K562 (cell line): ENCODE measurements at regions not wholly inside any gene's neighbourhood (a gene's known extent, or its start where the extent isn't known, plus 50 kb on each side); places are given as distances from the start of the nearest gene placed in this dataset.

Source experiments
- ATAC-seq: fragments of 200-7000 bp; cut with Tn5 transposase; 3 replicates; pipeline ENCODE4 v1.9.1; 2020; ENCODE audit warnings: moderate library complexity
- BruUV-seq: library from RNA; stranded (reverse); fragments of 400-500 nt; replicated peaks from 2 replicates; lab custom pipeline; 2021; lab: Mats Ljungman, UMichigan
- CTCF ChIA-PET: fragments of 300-600 bp; formaldehyde crosslinking; extraction: SDS; loops from one replicate; lab custom pipeline; 2021; ENCODE audit warnings: low intra/inter-chr PET ratio; lab: Yijun Ruan, JAX
- POLR2A ChIA-PET: fragments of 300-600, 350-650 bp; sonication (Branson Sonifier 250); formaldehyde crosslinking; extraction: SDS; loops from one replicate; lab custom pipeline; 2021; ENCODE audit warnings: antibody characterized with exemption, inconsistent platforms; lab: Yijun Ruan, JAX
- DNase-seq, 4 experiments: peaks; one replicate each; pipeline versions ENCODE4 v3.0.0 to v3.0.0-alpha.2; 2011 to 2018; ENCODE audit warnings: low spot score in 3 of 4, mixed read lengths in 3 of 4; ENCODE audit errors: extremely low read depth in 1 of 4
- FAIRE-seq: peaks from 2 replicates; lab custom pipeline; 2011; peaks lifted over from hg19 to GRCh38; lab: Jason Lieb, UNC
- H2AFZ ChIP-seq: 2 replicates; pipeline ENCODE4 v1.6.0; 2011; ENCODE audit warnings: low read depth, low read length, control low read depth, inconsistent platforms
- H3K27ac ChIP-seq: fragments of 200-600 bp; 3 replicates; pipeline ENCODE4 v1.8.0; 2011; ENCODE audit warnings: low read depth, mild to moderate bottlenecking, control low read depth, inconsistent platforms, low read length, moderate library complexity, mixed read lengths; ENCODE audit errors: extremely low read depth
- H3K27me3 ChIP-seq, 2 experiments: fragments of 300-600 bp in 1 of 2; 2 replicates in 1 of 2; 3 replicates in 1 of 2; pipeline versions ENCODE4 v1.6.0 to v1.8.0; 2011; ENCODE audit warnings: inconsistent platforms in 2 of 2, low read length in 2 of 2, mild to moderate bottlenecking in 1 of 2, mixed read lengths in 1 of 2, moderate library complexity in 1 of 2; ENCODE audit not compliant: control insufficient read depth in 2 of 2, insufficient read depth in 2 of 2
- H3K36me3 ChIP-seq: fragments of 300-600 bp; 3 replicates; pipeline ENCODE4 v1.8.0; 2011; ENCODE audit warnings: mild to moderate bottlenecking, low read length, inconsistent platforms; ENCODE audit not compliant: control insufficient read depth, insufficient read depth
- H3K4me1 ChIP-seq, 2 experiments: fragments of 200-600 bp in 1 of 2; replicated peaks in 1 of 2; 2 replicates in 1 of 2; 3 replicates in 1 of 2; pipeline versions ENCODE4 v1.5.1 to v1.8.0; 2011; ENCODE audit warnings: inconsistent platforms in 2 of 2, low read length in 2 of 2, mild to moderate bottlenecking in 1 of 2, mixed read lengths in 1 of 2, moderate library complexity in 1 of 2; ENCODE audit not compliant: control insufficient read depth in 2 of 2, insufficient read depth in 2 of 2
- H3K4me2 ChIP-seq: 2 replicates; pipeline ENCODE4 v1.6.1; 2011; ENCODE audit warnings: low read length, control low read depth, inconsistent platforms, mixed read lengths; ENCODE audit not compliant: insufficient read depth
- H3K4me3 ChIP-seq: fragments of 200-600 bp; sonication (generic), shearing (Covaris generic); 2 replicates; pipeline ENCODE4 v1.5.1; 2016; ENCODE audit warnings: control low read depth, inconsistent platforms
- H3K79me2 ChIP-seq: fragments of 200-600 bp; 3 replicates; pipeline ENCODE4 v1.8.0; 2011; ENCODE audit warnings: low read length, inconsistent platforms; ENCODE audit not compliant: control insufficient read depth, insufficient read depth
- H3K9ac ChIP-seq, 2 experiments: 2 replicates each; pipeline versions ENCODE4 v1.6.0 to v1.6.1; 2011; ENCODE audit warnings: low read depth in 2 of 2, low read length in 2 of 2, control low read depth in 1 of 2, inconsistent platforms in 1 of 2, mild to moderate bottlenecking in 1 of 2, mixed read lengths in 1 of 2; ENCODE audit not compliant: insufficient read depth in 1 of 2
- H3K9me1 ChIP-seq: one replicate; pipeline ENCODE4 v1.6.0; 2011; ENCODE audit warnings: inconsistent platforms, mild to moderate bottlenecking, low read length, moderate library complexity; ENCODE audit not compliant: control insufficient read depth, insufficient read depth
- H3K9me3 ChIP-seq: replicated peaks from 2 replicates; pipeline ENCODE4 v1.5.1; 2011; ENCODE audit warnings: low read depth, low read length, inconsistent platforms; ENCODE audit not compliant: control insufficient read depth, insufficient read depth
- H4K20me1 ChIP-seq: replicated peaks from 2 replicates; pipeline ENCODE4 v1.6.1; 2011; ENCODE audit warnings: low read length, inconsistent platforms, mixed read lengths; ENCODE audit not compliant: control insufficient read depth, insufficient read depth
- ATF3 ChIP-seq, 2 experiments: fragments of 450-650 bp in 1 of 2; sonication (generic) in 1 of 2; formaldehyde crosslinking in 1 of 2; IDR thresholded peaks in 1 of 2; conservative IDR thresholded peaks in 1 of 2; 2 replicates each; pipeline versions ENCODE4 v1.6.1 to v1.8.1; 2016 to 2023; ENCODE audit warnings: mild to moderate bottlenecking in 2 of 2, moderate library complexity in 2 of 2, inconsistent platforms in 1 of 2, missing genetic modification reagents in 1 of 2
- BCOR ChIP-seq: fragments of 450-650 bp; IDR thresholded peaks from 2 replicates; pipeline ENCODE4 v1.6.1; 2016
- CBX5 ChIP-seq: IDR thresholded peaks from 2 replicates; pipeline ENCODE4 v1.6.1; 2014; ENCODE audit warnings: low read depth, borderline replicate concordance
- GTF2E2 ChIP-seq: fragments of 200-800 bp; sonication (Bioruptor generic); IDR thresholded peaks from 2 replicates; pipeline ENCODE4 v1.6.1; 2016; ENCODE audit warnings: missing genetic modification characterization, missing compliant biosample characterization
- HSF4 ChIP-seq: fragments of 250-450 bp; sonication (Bioruptor Pico); IDR thresholded peaks from 2 replicates; pipeline ENCODE4 v2.1.2; 2022; ENCODE audit warnings: mild to moderate bottlenecking, moderate library complexity, borderline replicate concordance
- KDM5B ChIP-seq: fragments of 200-600 bp; sonication (generic); IDR thresholded peaks from 2 replicates; pipeline ENCODE4 v1.6.1; 2012; ENCODE audit warnings: low read depth, mild to moderate bottlenecking, moderate library complexity, low read length, control low read depth, inconsistent platforms; ENCODE audit not compliant: insufficient replicate concordance
- L3MBTL2 ChIP-seq: fragments of 450-650 bp; IDR thresholded peaks from 2 replicates; pipeline ENCODE4 v1.6.1; 2016; ENCODE audit warnings: mild to moderate bottlenecking, moderate library complexity
- MNT ChIP-seq, 2 experiments: fragments of 450-650 bp; conservative IDR thresholded peaks; 2 replicates each; pipeline ENCODE4 v1.6.1; 2017; ENCODE audit warnings: mild to moderate bottlenecking in 2 of 2, moderate library complexity in 2 of 2
- NUFIP1 ChIP-seq: fragments of 450-650 bp; IDR thresholded peaks from 2 replicates; pipeline ENCODE4 v1.6.1; 2018; ENCODE audit not compliant: partially characterized antibody
- PCBP2 ChIP-seq: fragments of 200-400 bp; formaldehyde crosslinking; IDR thresholded peaks from 2 replicates; pipeline ENCODE4 v1.6.1; 2018; ENCODE audit warnings: low read length, low read depth, mild to moderate bottlenecking, moderate library complexity; ENCODE audit not compliant: poor library complexity, severe bottlenecking
- ZEB2 ChIP-seq: fragments of 450-650 bp; IDR thresholded peaks from 2 replicates; pipeline ENCODE4 v1.6.1; 2016
- ZNF282 ChIP-seq: sonication (generic); formaldehyde crosslinking; IDR thresholded peaks from 2 replicates; pipeline ENCODE4 v1.8.1; 2023; ENCODE audit warnings: missing genetic modification reagents
- ZNF584 ChIP-seq: fragments of 200-800 bp; sonication (Bioruptor generic); IDR thresholded peaks from 2 replicates; pipeline ENCODE4 v1.6.1; 2016; ENCODE audit warnings: low read depth, mild to moderate bottlenecking, missing genetic modification characterization, missing compliant biosample characterization
- WGBS: fragments of 100-300 bp; shearing (Covaris generic); methylation state at CpG from one replicate; pipeline ENCODE4 v1.1.6; 2016; ENCODE audit warnings: low coverage, mixed read lengths; ENCODE audit not compliant: insufficient coverage; ENCODE audit errors: missing lambda C conversion rate; 5-methylcytosine and 5-hydroxymethylcytosine counted together
- in situ Hi-C: fragments of 300-500 bp; cut with MboI; formaldehyde crosslinking; loops from 4 replicates; pipeline ENCODE4 v1.15.0; 2018; ENCODE audit warnings: inconsistent platforms, mixed read lengths
- intact Hi-C: fragments of 100-400 bp; cut with micrococcal nuclease; formaldehyde crosslinking; loops from 2 replicates; pipeline ENCODE4 v1.14.2; 2022
- TF ChIP-seq, protein P1 (sequence below): fragments of 450-650 bp; IDR thresholded peaks from 2 replicates; pipeline ENCODE4 v1.6.1; 2016; ENCODE audit warnings: missing biosample characterization, missing genetic modification characterization
- TF ChIP-seq, protein P2 (sequence below): fragments of 250-450 bp; sonication (Bioruptor Pico); IDR thresholded peaks from 2 replicates; pipeline ENCODE4 v1.8.0; 2022; ENCODE audit warnings: inconsistent platforms, mild to moderate bottlenecking, moderate library complexity, borderline replicate concordance

GRCh38 chr7:109735881-109736280 is 1166.2 kb downstream of the DNAJB9 start:
- Histone ChIP-seq H3K27ac (no peak overlapping the region), H4K20me1 (no peaks in the 10 kb centered on the region), H3K4me1 (no peaks in the 10 kb centered on the region), H3K27me3 (no peaks in the 10 kb centered on the region), H3K4me3 (no peak overlapping the region), H3K4me2 (no peak overlapping the region), H2AFZ (no peak overlapping the region), H3K79me2 (no peaks in the 10 kb centered on the region), H3K9ac (no peak overlapping the region), H3K9me1 (no peaks in the 10 kb centered on the region), H3K9me3 (no peaks in the 10 kb centered on the region), H3K36me3 (no peaks in the 10 kb centered on the region)
- TF ChIP-seq KDM5B, result no peak
- TF ChIP-seq ZNF282, result no peak
- TF ChIP-seq ZEB2, result no peak
- TF ChIP-seq, protein P1, sequence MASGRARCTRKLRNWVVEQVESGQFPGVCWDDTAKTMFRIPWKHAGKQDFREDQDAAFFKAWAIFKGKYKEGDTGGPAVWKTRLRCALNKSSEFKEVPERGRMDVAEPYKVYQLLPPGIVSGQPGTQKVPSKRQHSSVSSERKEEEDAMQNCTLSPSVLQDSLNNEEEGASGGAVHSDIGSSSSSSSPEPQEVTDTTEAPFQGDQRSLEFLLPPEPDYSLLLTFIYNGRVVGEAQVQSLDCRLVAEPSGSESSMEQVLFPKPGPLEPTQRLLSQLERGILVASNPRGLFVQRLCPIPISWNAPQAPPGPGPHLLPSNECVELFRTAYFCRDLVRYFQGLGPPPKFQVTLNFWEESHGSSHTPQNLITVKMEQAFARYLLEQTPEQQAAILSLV (tag), result no peak
- TF ChIP-seq, protein P2, sequence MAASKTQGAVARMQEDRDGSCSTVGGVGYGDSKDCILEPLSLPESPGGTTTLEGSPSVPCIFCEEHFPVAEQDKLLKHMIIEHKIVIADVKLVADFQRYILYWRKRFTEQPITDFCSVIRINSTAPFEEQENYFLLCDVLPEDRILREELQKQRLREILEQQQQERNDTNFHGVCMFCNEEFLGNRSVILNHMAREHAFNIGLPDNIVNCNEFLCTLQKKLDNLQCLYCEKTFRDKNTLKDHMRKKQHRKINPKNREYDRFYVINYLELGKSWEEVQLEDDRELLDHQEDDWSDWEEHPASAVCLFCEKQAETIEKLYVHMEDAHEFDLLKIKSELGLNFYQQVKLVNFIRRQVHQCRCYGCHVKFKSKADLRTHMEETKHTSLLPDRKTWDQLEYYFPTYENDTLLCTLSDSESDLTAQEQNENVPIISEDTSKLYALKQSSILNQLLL, result no peak
- TF ChIP-seq HSF4 (CRISPR knock-in tag), result no peak
- TF ChIP-seq BCOR, result no peak
- no peak for TF ChIP-seq MNT (conservative IDR thresholded peaks at IDR 0.05)
- no peak for TF ChIP-seq PCBP2
- TF ChIP-seq ZNF584 (CRISPR knock-in tag), result no peak
- TF ChIP-seq GTF2E2 (tag), result no peak
- TF ChIP-seq CBX5, result no peak
- TF ChIP-seq L3MBTL2, result no peak
- no peak for TF ChIP-seq NUFIP1
- no peak for TF ChIP-seq ATF3 (IDR thresholded peaks at IDR 0.05)
- no peak for TF ChIP-seq ATF3 (CRISPR knock-in tag; conservative IDR thresholded peaks at IDR 0.05)
- FAIRE-seq (no peak), DNase-seq (no peak), ATAC-seq (no peak)
- intact Hi-C loops (no loop called here), in situ Hi-C loops (no loop called here)
- BruUV-seq, result no TSS peak
- POLR2A ChIA-PET, result no interaction called here
- CTCF ChIA-PET, result no interaction called here
- 1% methylated on average over 5 of the region's 5 CpGs for WGBS
